GM13976 (cell line): ENCODE measurements at regions not wholly inside any gene's neighbourhood (a gene's known extent, or its start where the extent isn't known, plus 50 kb on each side); places are given as distances from the start of the nearest gene placed in this dataset.

Experiments used
- DNase-seq: peaks from one replicate; pipeline ENCODE4 v3.0.0; 2012; ENCODE audit warnings: low spot score
- in situ Hi-C: fragments of 300-500 bp; cut with MboI; formaldehyde crosslinking; loops from one replicate; pipeline ENCODE4 v1.12.0; 2022; ENCODE audit warnings: low sequenced_read_pairs, mixed read lengths, inconsistent platforms; ENCODE audit not compliant: unreplicated experiment
- TF ChIP-seq, protein P1 (sequence below): IDR thresholded peaks from 2 replicates; pipeline ENCODE4 v1.5.1; 2012; ENCODE audit warnings: borderline replicate concordance, mild to moderate bottlenecking; ENCODE audit not compliant: insufficient read depth; ENCODE audit errors: extremely low read depth, missing control alignments, control extremely low read depth

- DNase-seq = no peak
- TF ChIP-seq, protein P1, sequence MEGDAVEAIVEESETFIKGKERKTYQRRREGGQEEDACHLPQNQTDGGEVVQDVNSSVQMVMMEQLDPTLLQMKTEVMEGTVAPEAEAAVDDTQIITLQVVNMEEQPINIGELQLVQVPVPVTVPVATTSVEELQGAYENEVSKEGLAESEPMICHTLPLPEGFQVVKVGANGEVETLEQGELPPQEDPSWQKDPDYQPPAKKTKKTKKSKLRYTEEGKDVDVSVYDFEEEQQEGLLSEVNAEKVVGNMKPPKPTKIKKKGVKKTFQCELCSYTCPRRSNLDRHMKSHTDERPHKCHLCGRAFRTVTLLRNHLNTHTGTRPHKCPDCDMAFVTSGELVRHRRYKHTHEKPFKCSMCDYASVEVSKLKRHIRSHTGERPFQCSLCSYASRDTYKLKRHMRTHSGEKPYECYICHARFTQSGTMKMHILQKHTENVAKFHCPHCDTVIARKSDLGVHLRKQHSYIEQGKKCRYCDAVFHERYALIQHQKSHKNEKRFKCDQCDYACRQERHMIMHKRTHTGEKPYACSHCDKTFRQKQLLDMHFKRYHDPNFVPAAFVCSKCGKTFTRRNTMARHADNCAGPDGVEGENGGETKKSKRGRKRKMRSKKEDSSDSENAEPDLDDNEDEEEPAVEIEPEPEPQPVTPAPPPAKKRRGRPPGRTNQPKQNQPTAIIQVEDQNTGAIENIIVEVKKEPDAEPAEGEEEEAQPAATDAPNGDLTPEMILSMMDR = no peak
- in situ Hi-C loops = no loop called here
These were observed 292.0 kb downstream of the CDH26 start for GRCh38 chr20:60250251-60250650.

DNA sequence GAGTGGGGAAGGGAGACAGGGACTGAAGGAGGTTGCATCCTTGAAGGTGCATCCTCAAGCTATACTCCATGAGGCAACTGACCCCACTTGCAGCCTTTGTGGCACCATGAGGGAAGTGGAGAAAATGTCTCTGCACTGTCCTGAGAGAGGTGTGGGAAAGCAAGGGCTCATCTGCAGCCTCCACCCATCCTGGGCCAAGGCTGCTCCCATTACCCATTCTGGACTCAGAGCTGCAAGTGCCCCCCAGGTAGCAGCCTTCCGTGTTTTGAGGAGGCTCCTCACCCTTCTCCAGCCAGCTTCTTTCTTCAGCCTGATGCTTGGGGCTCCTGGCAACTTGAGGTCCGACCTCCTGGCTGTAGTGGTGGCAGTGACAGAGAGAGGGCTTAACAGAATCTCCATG lies 294.6 kb downstream of the CDH26 start:
- DNase-seq = no peak
- in situ Hi-C loops = no loop called here
- TF ChIP-seq, protein P1 = no peak

DNA sequence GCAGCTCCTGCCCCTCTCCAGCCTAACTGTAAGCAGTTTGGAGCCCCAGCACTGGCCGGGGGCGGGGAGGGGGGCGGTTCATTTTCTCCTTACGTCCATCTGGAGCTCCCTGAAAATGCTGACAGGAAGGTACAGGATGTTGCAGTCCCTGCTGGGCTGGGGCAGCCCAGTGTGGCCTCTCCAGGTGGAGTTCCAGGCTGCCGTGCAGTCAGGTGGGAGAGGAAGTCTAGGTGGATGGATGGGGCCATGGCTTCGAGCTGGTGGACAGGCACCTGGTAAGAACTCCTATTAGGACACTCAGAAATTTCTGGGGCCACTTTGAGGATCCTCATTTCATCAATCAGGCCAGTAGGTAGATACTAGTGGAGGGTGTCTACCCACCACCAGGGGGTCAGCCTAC lies 295.2 kb downstream of the CDH26 start:
- in situ Hi-C loops = no loop called here
- no peak for DNase-seq
- TF ChIP-seq, protein P1 = no peak

DNA sequence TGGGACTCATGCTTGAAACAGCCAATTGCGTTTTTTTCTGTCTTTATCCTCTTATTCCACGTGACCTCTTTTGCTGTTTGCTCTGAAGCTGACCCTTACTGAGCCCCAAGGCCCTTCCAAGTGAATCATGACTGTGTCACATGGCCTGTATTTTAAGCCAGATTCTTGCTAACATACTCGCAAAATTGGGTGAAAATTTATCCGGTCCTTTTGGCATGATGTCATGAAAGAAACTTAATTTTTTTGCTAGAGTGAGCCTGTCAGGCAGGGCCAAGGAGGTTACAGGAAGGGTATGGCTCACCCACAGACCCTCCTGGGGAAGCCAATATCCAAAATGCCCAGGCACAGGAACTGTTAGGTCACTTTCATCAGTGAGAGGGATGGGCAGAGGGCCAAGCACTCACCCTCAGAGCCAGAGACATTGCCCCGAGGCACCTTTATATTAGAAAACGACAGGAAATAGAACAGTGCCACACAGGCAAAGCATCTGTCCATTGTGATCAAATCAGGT lies 296.7 kb downstream of the CDH26 start:
- TF ChIP-seq, protein P1 = no peak
- in situ Hi-C loops = no loop called here
- DNase-seq = no peak

- TF ChIP-seq, protein P1 = no peak
- no peak for DNase-seq
- in situ Hi-C loops = no loop called here
These were observed 297.2 kb downstream of the CDH26 start for GRCh38 chr20:60255415-60255814.

GRCh38 chr20:60255866-60256265 lies 297.6 kb downstream of the CDH26 start:
- in situ Hi-C loops = no loop called here
- TF ChIP-seq, protein P1 = no peak
- no peak for DNase-seq

DNA sequence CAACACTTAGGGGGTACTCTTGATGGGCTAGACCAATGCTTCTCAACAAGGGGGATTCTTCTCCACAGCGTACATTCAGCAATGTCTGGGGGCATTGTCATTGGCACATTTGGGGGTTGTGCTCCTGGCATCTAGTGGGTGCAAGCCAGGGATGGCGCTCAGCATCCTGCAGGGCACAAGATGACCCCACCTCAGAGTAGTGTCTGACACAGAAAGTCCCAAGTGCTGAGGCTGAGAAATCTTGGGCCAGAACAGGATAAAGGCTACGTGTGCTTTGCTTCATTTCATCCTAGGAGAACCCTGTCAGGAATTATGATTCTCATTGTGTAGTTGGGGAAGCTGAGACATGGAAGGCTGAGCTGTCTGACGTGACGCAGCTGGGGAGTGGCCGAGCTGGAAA lies 298.6 kb downstream of the CDH26 start:
- TF ChIP-seq, protein P1 = no peak
- in situ Hi-C loops = no loop called here
- DNase-seq = no peak
